HG02973 (cell line): ENCODE measurements at regions not wholly inside any gene's neighbourhood (a gene's known extent, or its start where the extent isn't known, plus 50 kb on each side); places are given as distances from the start of the nearest gene placed in this dataset.
"Not testable (repeated sequence)": the region's sequence is repeated elsewhere in the genome, so short reads cannot be mapped to it uniquely, and the experiment has no call there.

Experiments
- ATAC-seq: cut with Tn5 transposase; IDR thresholded peaks from one replicate; pipeline ENCODE4 v1.9.1; 2021; ENCODE audit warnings: moderate library complexity; ENCODE audit not compliant: unreplicated experiment

GRCh38 chr7:114084472-114085312 lies 165.9 kb upstream of the PPP1R3A start:
- ATAC-seq, result no peak

DNA sequence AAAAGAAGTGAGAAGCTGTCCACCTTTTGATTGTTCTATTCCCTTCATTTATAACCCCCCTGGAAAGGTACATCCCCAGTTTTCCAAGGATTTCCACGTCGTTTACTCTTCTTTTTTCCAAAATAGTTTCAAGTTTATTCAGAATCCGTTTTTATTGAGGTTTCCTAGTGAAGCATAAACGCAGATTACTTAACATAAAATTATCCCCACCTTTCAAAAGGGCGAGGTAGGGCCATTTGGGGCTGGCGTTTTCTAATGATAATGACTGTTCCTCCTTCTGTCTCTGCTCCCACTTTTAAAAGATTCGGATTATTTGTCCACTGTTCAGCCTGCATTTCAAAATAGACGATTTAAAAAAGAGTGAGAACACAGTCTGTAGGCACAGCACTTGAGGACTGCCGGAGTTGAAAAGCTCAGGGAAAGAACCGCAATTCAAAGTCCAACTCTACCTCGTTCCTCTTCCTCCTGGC lies 165.2 kb upstream of the PPP1R3A start:
- no peak for ATAC-seq

DNA sequence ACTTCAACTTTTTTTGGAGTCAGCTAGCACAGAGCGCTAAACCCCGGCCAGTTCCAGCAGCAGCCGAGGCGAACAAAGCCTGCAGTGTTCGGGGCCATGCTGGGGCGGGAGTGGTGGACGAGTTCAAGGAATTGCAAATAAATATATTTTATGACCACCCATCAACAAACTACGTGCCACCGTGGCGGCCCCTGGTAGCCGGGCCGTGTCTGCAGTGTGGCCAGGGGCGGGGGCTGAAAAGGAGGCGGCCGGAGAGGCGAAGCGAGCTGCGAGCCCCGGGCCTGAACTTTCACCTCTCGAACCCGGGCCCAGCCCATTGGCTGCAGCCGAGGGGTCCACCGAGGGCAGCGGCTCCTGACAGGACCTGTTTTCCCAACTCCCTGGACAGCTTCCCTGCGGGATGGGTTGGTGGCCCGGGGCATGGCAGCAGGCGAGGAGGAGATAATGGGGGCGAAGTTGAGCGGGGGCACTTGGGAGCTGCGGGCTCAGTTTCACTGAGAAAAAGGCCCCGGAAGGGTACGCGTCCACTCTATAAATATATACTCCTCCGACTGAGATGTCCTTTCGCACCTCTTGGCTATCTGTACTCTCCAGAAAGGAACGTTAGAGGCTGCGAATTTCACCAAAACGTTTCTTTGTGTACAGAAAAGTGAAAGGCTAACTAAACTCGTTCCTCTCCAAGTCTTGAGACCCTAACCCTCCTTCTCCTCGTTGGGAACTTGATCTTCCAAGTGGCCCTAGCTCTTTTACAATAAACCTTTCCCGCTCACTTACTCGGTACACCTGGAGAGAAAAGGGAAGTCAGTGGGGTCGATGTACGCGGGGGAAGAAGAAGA lies 164.6 kb upstream of the PPP1R3A start:
- no peak for ATAC-seq

DNA sequence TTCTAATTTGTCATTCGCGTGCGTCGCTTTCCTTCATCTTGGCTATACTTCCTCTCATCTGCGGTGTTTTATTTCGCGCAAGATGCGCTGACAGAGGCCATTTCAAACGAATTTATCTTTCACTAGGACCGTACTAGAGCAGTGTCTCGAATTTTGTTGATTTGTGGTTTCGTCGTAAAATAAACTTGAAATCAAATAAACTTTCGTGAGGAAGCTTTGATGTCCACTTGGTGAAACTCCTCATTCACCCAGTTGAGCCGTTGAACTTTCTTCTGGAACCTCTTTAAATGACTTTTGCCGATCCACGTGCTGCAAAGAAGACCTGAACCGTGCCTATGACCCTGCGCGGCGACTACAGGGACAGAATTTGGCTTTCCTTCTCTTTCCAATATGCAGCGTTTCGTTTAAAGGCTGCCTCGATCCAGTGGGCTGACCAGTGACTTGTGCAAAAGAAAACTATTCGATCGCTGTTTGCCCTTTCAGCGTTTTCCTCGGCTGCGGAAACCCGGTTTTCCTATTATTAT lies 163.9 kb upstream of the PPP1R3A start:
- ATAC-seq, result no peak

DNA sequence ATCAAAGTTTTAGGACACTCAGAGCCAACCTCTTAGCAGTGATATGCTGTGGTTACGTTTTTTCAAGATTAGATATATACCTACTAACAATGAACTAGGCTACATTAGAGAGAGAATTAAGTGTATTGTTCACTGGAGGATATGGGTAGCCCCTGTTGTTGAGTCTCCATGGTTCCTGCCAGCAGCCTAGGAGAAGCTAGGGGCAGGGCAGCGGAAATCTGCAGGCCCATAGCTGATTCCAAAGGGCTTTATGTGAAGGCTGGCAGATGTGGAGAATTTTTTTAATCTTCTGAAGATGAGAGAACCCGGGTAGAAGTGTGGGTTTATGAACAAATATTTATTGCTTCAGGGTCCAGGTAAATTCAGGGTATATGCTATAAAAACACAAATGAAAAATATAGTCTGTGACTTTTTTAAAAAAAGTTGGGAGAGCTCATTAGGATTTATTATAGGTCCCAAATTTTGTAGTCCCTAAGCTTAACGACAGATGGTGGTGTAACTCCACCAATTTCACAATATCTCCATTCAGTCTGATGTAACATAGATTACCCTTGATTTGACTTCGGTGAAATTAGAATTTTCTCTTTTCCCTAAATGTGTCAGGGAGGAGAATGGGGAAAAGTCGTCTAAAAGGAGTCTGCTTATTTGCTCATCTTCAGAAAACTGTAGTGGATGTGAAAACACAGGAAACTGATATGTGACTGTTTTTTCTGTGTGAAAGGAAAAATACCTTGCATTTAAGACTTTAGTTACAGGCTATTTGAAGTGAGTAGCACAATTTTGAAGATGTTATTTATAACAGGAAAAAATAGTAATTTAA lies 163.0 kb upstream of the PPP1R3A start:
- no peak for ATAC-seq

DNA sequence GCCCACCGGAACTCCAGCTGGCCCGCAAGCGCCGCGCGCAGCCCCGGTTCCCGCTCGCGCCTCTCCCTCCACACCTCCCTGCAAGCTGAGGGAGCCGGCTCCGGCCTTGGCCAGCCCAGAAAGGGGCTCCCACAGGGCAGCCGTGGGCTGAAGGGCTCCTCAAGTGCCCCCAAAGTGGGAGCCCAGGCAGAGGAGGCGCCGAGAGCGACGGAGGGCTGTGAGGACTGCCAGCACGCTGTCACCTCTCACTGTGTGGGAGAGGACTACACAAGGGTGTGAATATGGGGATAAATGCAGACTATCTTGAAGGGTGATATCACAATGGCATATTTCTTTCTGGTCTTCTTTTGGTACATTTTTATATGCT lies 158.3 kb upstream of the PPP1R3A start:
- not testable (repeated sequence) for ATAC-seq

DNA sequence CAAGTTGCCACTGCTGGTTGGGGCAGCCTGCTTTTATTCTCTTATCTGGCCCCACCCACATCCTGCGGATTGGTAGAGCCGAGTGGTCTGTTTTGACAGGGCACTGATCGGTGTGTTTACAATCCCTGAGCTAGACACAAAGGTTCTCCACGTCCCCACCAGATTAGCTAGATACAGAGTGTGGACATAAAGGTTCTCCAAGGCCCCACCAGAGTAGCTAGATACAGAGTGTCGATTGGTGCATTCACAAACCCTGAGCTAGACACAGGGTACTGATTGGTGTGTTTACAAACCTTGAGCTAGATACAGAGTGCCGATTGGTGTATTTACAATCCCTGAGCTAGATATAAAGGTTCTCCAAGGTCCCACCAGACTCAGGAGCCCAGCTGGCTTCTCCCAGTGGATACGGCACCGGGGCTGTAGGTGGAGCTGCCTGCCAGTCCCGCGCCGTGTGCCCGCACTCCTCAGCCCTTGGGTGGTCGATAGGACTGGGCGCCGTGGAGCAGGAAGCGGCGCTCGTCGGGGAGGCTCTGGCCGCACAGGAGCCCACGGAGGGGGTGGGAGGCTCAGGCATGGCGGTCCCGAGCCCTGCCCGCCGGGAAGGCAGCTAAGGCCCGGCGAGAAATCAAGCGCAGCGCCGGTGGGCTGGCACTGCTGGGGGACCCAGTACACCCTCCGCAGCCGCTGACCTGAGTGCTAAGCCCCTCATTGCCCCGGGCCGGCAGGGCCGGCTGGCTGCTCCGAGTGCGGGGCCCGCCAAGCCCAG lies 157.8 kb upstream of the PPP1R3A start:
- ATAC-seq, result not testable (repeated sequence)

- no peak for ATAC-seq
These were observed 154.9 kb upstream of the PPP1R3A start for GRCh38 chr7:114073701-114074100.

- ATAC-seq, result no peak
These were observed 151.4 kb upstream of the PPP1R3A start for GRCh38 chr7:114070246-114070645.

- ATAC-seq, result no peak
These were observed 144.0 kb upstream of the PPP1R3A start for GRCh38 chr7:114062810-114063209.

DNA sequence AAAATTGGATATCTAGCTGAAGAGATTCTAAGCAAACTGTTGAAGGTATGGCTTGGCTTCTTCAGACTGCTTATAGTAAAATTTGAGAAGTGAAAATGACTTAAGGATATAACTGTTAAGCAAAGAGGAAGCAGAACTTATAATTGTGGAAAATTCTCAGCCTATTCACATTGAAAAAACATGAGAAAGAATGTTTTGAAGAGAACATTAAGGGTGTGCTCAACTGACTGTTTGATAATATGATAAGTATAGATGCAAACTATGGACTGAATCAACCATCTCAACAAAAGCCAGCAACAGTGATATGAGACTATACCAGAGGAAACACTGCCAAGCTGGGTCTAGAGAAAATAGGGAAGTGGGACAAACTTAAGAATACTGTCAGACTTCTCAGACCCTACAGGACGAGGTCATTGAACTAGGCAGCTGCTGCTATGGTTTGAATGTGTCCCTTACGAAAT lies 133.1 kb upstream of the PPP1R3A start:
- ATAC-seq, result peak; percentile 78

DNA sequence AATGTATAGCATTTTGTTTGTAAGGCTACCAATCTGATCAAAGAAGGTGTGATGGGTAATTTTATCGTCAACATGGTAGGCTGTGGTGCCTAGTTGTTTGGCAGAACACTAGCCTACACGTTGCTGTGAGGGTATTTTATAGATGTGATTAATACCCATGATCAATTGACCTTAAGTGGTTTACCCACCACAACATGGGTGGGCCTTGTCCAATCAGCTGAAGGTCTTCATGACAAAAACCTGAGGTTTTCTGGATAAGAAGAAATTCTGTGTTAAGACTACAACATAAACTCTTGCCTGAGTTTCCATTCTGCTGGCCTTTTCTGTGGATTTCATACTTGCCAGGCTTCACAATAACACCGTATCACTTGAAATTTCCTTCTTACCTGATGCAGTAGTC lies 131.8 kb upstream of the PPP1R3A start:
- no peak for ATAC-seq

DNA sequence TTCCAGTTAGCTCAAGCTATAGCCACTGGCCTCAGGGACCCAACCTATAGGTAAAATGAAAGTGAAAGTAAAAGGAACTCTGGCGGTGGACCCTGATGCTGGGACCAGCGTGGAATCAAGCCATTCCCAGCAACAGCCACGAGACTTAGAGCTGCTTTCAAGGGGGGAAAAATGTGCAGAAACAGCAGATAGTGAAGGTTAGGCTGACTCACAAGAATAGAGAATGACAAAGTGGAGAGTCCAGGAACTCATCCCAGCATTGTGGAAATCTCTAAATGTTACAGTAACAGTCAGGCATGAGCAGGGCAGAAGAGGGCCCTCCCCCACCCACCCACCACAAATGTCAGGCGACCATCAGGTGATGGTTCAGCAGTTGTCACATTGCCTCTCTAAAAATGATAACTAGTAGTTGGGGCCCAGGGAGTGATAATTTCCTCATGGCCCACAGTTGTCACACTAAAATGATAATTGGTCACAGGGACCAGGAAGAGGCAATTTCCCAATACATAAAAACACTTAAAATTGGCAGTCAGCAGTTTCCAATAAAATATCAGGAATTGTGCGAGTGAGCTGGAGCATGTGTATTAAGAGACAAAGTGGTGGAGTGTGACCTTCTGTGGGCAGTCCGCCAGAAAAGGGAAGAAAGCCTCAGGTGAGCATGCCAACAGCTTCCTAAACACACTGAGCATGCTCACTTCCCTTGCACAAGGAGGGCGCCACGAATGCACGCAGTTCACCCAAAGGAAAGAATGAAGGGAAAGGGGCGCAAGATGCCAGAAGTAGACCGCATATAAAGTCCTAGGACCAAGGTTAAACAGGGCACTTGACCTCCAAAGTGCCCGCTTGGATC lies 129.8 kb upstream of the PPP1R3A start:
- ATAC-seq, result no peak

- no peak for ATAC-seq
These were observed 129.1 kb upstream of the PPP1R3A start for GRCh38 chr7:114047889-114048288.

DNA sequence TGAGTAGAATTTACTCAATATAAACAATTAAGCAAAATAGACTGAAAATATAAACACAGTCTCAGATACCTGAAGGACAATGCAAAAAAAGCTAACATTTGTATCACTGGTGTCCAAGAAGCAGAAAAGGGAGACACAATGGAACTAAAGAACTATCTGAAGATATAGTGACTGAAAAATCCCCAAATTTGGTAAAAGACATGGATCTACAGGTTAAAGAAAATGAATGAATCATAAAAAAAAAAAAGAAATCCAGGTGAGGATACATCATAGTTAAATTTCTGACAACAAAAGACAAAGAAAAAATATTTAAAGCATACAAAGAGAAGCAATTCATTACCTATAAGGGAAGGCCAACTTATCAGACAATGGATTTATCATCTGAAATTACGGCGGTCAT lies 114.7 kb upstream of the PPP1R3A start:
- no peak for ATAC-seq

DNA sequence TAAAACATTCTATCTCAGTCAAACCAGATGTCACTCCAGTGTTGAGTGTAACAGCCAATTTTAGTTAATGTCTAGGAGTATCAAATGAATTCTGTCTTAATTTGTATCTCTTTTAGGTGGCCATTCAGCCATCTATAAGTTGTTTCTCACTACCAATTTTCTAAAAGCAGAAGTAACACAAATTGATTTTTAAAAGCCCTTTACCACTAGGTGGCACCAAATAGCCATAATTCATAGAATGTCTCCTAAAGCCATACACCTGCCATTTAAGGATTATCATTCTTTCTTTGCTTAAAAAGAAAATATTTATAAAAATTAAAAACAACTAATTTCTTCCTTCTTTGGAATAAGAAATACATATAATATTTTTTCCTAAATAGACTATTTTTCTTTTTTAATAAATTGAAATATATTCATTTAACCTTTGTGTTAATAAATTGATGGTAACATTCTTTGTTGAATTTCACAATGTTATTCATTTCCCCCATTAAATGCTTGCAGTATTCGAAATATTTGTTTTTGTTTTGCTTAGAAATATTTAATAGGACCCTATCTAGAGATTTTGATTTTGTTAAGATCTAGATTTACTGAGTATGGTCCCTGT lies 107.8 kb upstream of the PPP1R3A start:
- peak; percentile 83 for ATAC-seq

DNA sequence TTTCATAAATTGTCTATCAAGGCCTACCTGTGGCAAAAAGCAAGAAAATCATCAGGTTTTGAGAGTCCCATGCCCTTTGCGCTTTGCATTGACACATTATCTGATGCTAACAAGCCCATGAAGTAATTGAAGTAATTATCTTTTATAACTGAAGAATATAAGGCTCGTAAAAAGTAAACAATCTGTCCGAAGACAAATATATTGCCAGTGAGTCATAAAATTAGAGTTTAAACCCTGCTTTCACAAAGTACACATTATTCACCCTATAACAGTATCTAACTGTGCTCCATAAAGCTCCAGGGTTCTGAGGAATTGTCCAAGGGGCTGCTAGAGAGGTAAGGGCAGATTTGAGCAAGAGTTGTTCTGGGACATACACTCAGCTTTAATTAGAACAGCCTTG lies 102.3 kb upstream of the PPP1R3A start:
- no peak for ATAC-seq

- no peak for ATAC-seq
These were observed 89.9 kb upstream of the PPP1R3A start for GRCh38 chr7:114008696-114009095.

DNA sequence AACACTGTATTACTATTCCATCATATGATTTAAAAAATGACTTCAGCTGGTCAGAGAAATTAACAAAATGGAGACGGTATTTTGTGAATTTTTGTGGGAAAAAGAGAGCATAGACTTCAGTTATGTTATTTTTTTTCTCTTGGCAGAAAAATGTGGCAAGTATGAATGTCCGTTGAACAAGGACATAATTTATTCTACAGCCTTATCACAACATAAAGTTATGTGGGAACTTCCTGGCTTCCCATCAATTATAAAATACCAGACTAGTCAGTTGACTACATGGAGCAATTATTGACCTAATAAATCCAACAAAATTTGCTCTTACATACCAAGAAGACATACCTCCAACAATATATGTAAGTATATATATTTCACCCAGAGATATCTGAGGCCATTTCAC lies 88.6 kb upstream of the PPP1R3A start:
- no peak for ATAC-seq
